ENCODE measurements at regions not wholly inside any gene's neighbourhood (a gene's known extent, or its start where the extent isn't known, plus 50 kb on each side); places are given as distances from the start of the nearest gene placed in this dataset.

- ChIA-PET POLR2A (ENCODE audit: low non-redundant PET) (no interaction called here), CTCF (no interaction called here)
- H3K27ac ChIP-seq: no peak overlapping the region
- TF ChIP-seq CTCF (conservative IDR thresholded peaks at IDR 0.05; ENCODE audit: low read depth): no peak
- no peak for DNase-seq (ENCODE audit: low spot score)
These were observed 242.8 kb upstream of the ANKRD55 start for GRCh38 chr5:56475689-56476486.

DNA sequence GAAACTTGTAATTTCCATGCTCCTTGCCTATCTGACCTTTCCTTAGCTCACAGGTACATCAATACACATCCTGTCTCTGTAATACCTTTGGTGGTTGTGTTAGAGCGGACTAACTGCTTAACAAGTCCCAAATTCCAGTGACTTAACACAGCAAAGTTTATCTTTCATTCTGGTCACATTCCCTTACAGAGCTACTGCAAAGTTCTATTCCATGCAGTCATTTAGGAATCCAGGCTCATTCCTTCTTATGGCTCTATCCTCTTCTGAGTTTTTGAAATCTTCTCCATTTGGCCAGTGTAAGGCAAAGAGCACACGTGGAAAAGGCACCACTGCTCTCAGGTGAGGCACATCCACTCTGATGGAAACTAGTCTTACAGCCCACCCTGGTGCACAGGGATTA lies 238.6 kb upstream of the ANKRD55 start:
- DNase-seq (ENCODE audit: low spot score): no peak
- TF ChIP-seq CTCF (conservative IDR thresholded peaks at IDR 0.05; ENCODE audit: low read depth): no peak
- ChIA-PET CTCF (interaction anchor here (0.8 kb wide), 1 partner anchor 201 kb away, joined by 3 read pairs; no protein-coding TSS in a partner anchor), POLR2A (ENCODE audit: low non-redundant PET) (interaction anchor here (0.6 kb wide), 1 partner anchor 113 kb away, joined by 6 read pairs; no protein-coding TSS in a partner anchor)
- H3K27ac ChIP-seq: no peak overlapping the region

DNA sequence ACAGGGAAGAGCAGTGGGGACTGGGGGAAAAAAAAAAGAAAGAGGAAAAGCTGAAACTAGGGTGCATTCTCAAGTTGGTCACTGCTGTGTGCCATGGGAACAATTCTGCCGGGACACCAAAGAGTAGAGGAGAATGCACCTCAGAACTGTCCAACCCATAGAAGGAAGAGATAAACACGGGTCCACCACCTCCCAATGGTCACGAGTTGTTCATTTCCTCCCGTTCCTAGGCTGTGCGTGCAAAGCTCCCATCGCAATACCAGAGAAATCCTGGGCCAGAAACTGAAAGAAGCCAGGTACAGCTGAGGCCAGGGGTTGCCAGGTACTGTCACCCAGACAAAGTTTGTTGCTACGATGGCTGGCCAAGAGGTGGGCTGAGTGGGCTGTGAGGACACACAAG lies 236.9 kb upstream of the ANKRD55 start:
- POLR2A ChIA-PET (ENCODE audit: low non-redundant PET): no interaction called here
- no peak for DNase-seq (ENCODE audit: low spot score)
- TF ChIP-seq CTCF (conservative IDR thresholded peaks at IDR 0.05; ENCODE audit: low read depth): no peak
- H3K27ac ChIP-seq: no peak overlapping the region
- CTCF ChIA-PET: interaction anchor here (1.0 kb wide), 1 partner anchor 10 kb away, joined by 5 read pairs; no protein-coding TSS in a partner anchor

GRCh38 chr5:56468277-56468676 lies 235.1 kb upstream of the ANKRD55 start:
- TF ChIP-seq CTCF (conservative IDR thresholded peaks at IDR 0.05; ENCODE audit: low read depth): no peak
- CTCF ChIA-PET: no interaction called here
- POLR2A ChIA-PET (ENCODE audit: low non-redundant PET): no interaction called here
- DNase-seq (ENCODE audit: low spot score): no peak
- H3K27ac ChIP-seq: no peak overlapping the region

- CTCF ChIA-PET: no interaction called here
- TF ChIP-seq CTCF (conservative IDR thresholded peaks at IDR 0.05; ENCODE audit: low read depth): no peak
- no peak overlapping the region for H3K27ac ChIP-seq
- DNase-seq (ENCODE audit: low spot score): no peak
- POLR2A ChIA-PET (ENCODE audit: low non-redundant PET): no interaction called here
These were observed 234.1 kb upstream of the ANKRD55 start for GRCh38 chr5:56467176-56467717.

GRCh38 chr5:56466136-56466816 lies 233.1 kb upstream of the ANKRD55 start:
- no peak overlapping the region for H3K27ac ChIP-seq

More at GRCh38 chr5:56466136-56466816, 233.1 kb upstream of the ANKRD55 start:
- CTCF ChIA-PET: no interaction called here
- no peak for DNase-seq (ENCODE audit: low spot score)
- POLR2A ChIA-PET (ENCODE audit: low non-redundant PET): no interaction called here
- TF ChIP-seq CTCF (conservative IDR thresholded peaks at IDR 0.05; ENCODE audit: low read depth): no peak

Measured in RWPE1 (cell line).